Endometrium (tissue), 2 donors: ENCODE measurements at regions not wholly inside any gene's neighbourhood (a gene's known extent, or its start where the extent isn't known, plus 50 kb on each side); places are given as distances from the start of the nearest gene placed in this dataset.
"Not testable (repeated sequence)": the region's sequence is repeated elsewhere in the genome, so short reads cannot be mapped to it uniquely, and the experiment has no call there.

Experiments used
- FAIRE-seq: peaks from 2 replicates; lab custom pipeline; 2012; peaks lifted over from hg19 to GRCh38; lab: Jason Lieb, UNC
- donor health status: control.
- donor health status: control.

- FAIRE-seq = no peak
Measured at GRCh38 chr18:39305766-39306165, 1740.2 kb upstream of the CELF4 start.

- no peak for FAIRE-seq
Measured at GRCh38 chr18:39302481-39302880, 1736.9 kb upstream of the CELF4 start.

GRCh38 chr18:39299152-39299551 lies 1733.6 kb upstream of the CELF4 start:
- FAIRE-seq = no peak

- FAIRE-seq = no peak
Measured at GRCh38 chr18:39297225-39297624, 1731.6 kb upstream of the CELF4 start.

- no peak for FAIRE-seq
Measured at GRCh38 chr18:39296293-39296888, 1730.8 kb upstream of the CELF4 start.

- FAIRE-seq = no peak
Measured at GRCh38 chr18:39276764-39277163, 1711.2 kb upstream of the CELF4 start.

- FAIRE-seq = no peak
Measured at GRCh38 chr18:39274535-39274934, 1708.9 kb upstream of the CELF4 start.

GRCh38 chr18:39272230-39272629 lies 1706.6 kb upstream of the CELF4 start:
- no peak for FAIRE-seq

- FAIRE-seq = no peak
Measured at GRCh38 chr18:39271654-39272053, 1706.1 kb upstream of the CELF4 start.

GRCh38 chr18:39260565-39260964 lies 1695.0 kb upstream of the CELF4 start:
- FAIRE-seq = no peak

- FAIRE-seq = no peak
Measured at GRCh38 chr18:39259736-39260135, 1694.1 kb upstream of the CELF4 start.

GRCh38 chr18:39244242-39244641 lies 1678.6 kb upstream of the CELF4 start:
- no peak for FAIRE-seq

- no peak for FAIRE-seq
Measured at GRCh38 chr18:39241534-39241933, 1675.9 kb upstream of the CELF4 start.

- no peak for FAIRE-seq
Measured at GRCh38 chr18:39238981-39239660, 1673.5 kb upstream of the CELF4 start.

GRCh38 chr18:39235118-39235719 lies 1669.6 kb upstream of the CELF4 start:
- FAIRE-seq = no peak

- no peak for FAIRE-seq
Measured at GRCh38 chr18:39232937-39233336, 1667.3 kb upstream of the CELF4 start.

GRCh38 chr18:39232490-39232889 lies 1666.9 kb upstream of the CELF4 start:
- FAIRE-seq = no peak

GRCh38 chr18:39230086-39230803 lies 1664.6 kb upstream of the CELF4 start:
- FAIRE-seq = no peak

GRCh38 chr18:39227769-39228168 lies 1662.2 kb upstream of the CELF4 start:
- FAIRE-seq = not testable (repeated sequence)

- FAIRE-seq = no peak
Measured at GRCh38 chr18:39225373-39225772, 1659.8 kb upstream of the CELF4 start.

GRCh38 chr18:39223283-39223682 lies 1657.7 kb upstream of the CELF4 start:
- FAIRE-seq = no peak

- FAIRE-seq = no peak
Measured at GRCh38 chr18:39215920-39216319, 1650.3 kb upstream of the CELF4 start.

GRCh38 chr18:39211461-39211860 lies 1645.9 kb upstream of the CELF4 start:
- FAIRE-seq = no peak
